ENCODE measurements at regions not wholly inside any gene's neighbourhood (a gene's known extent, or its start where the extent isn't known, plus 50 kb on each side); places are given as distances from the start of the nearest gene placed in this dataset.
"Not testable (repeated sequence)": the region's sequence is repeated elsewhere in the genome, so short reads cannot be mapped to it uniquely, and the experiment has no call there.

DNA sequence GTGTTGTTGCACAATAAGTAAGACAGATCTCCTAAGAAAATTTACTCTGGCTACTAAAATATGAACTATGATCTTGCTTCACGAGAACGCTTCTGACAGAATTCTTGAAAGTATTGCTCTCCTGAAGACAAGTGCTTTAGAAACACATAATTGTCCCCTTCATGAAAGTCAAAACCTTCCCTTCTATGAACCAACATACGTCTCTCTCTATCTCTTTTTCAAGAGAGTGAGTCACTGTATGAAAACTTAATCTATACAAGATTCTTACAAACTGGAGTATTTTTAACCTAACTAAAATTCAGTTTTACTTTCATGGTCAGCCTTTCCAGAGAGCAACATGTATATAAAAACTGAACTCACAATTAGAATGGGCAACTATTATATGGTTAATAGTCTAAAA is 688.0 kb upstream of the CTNND2 start:
- Histone ChIP-seq H3K27ac (ENCODE audit: insufficient read depth, low read length, poor library complexity, severe bottlenecking) (no peak overlapping the region), H3K4me1 (ENCODE audit: control insufficient read depth, insufficient read depth, low read length, poor library complexity, severe bottlenecking) (no peaks in the 10 kb centered on the region)
- no peak overlapping the region for H3K4me3 Mint-ChIP-seq

DNA sequence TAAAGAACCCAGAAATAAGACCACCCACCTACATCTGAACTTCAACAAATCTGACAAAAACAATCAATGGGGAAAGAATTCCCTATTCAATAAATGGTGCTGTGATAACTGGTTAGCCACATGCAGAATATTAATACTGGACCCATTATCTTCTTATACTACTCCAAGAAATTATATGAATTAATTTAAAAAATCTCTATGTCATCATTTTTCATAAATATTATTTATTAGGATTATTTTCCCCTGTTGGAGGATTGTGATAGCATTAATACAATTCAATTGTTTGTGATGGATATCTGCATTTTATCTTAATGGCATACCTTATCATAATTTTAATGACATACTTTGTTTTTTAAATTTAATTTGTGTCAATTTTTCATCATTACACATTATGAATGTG is 682.2 kb upstream of the CTNND2 start:
- ATAC-seq (ENCODE audit: low read depth in 2 of 2): no peak
- H3K27me3 Mint-ChIP-seq: no peaks in the 10 kb centered on the region
- H3K9me3 Mint-ChIP-seq: peaks cover under 1 to 13% (median 3%) of the 10 kb centered on the region in 7 donors

More for the DNA sequence above, 688.0 kb upstream of the CTNND2 start:
- Histone ChIP-seq H3K4me3 (ENCODE audit: low read depth, low read length) (no peak overlapping the region), H3K27me3 (ENCODE audit: control insufficient read depth, insufficient read depth, low read length) (no peaks in the 10 kb centered on the region), H3K9me3 (ENCODE audit: control insufficient read depth in 2 of 2, low read length in 2 of 2) (peaks cover 5 to 10% of the 10 kb centered on the region in 2 experiments), H3K36me3 (ENCODE audit: control insufficient read depth, insufficient read depth, low read length) (no peaks in the 10 kb centered on the region)
- Mint-ChIP-seq H3K9me3 (peaks cover 2 to 10% (median 3%) of the 10 kb centered on the region in 7 donors), H3K36me3 (no peaks in the 10 kb centered on the region), H3K4me1 (no peaks in the 10 kb centered on the region), H3K27me3 (no peaks in the 10 kb centered on the region), H3K27ac (no peak overlapping the region)
- no peak for DNase-seq
- ATAC-seq (ENCODE audit: low read depth in 2 of 2): no peak

DNA sequence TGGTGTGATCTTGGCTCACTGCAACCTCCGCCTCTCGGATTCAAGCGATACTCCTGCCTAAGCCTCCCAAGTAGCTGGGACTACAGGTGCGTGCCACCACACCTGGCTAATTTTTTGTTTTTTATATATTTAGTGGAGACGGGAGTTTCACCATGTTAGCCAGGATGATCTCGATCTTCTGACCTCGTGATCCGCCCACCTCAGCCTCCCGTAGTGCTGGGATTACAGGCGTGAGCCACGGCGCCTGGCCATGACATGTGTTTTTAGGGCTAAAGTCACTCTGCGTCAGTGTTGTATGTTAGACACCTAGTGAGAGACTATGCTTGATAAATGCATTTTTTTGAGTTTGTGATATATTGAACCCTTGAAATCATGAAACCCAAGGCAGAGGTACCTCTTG is 674.6 kb upstream of the CTNND2 start:
- H3K36me3 Mint-ChIP-seq; H3K27me3 ChIP-seq (ENCODE audit: control insufficient read depth, insufficient read depth, low read length); H3K4me1 ChIP-seq (ENCODE audit: control insufficient read depth, insufficient read depth, low read length, poor library complexity, severe bottlenecking); H3K4me3 Mint-ChIP-seq; DNase-seq; ATAC-seq (ENCODE audit: low read depth in 2 of 2); H3K27ac ChIP-seq (ENCODE audit: insufficient read depth, low read length, poor library complexity, severe bottlenecking); H3K9me3 ChIP-seq (ENCODE audit: control insufficient read depth in 2 of 2, low read length in 2 of 2); H3K4me3 ChIP-seq (ENCODE audit: low read depth, low read length); H3K27me3 Mint-ChIP-seq; H3K27ac Mint-ChIP-seq; H3K36me3 ChIP-seq (ENCODE audit: control insufficient read depth, insufficient read depth, low read length); H3K4me1 Mint-ChIP-seq: not testable (repeated sequence)
- H3K9me3 Mint-ChIP-seq: peaks cover 0 to 17% (median 5%) of the 10 kb centered on the region in 7 donors

More for the DNA sequence above, 682.2 kb upstream of the CTNND2 start:
- H3K4me3 ChIP-seq (ENCODE audit: low read depth, low read length): no peak overlapping the region
- Mint-ChIP-seq H3K4me3 (no peak overlapping the region), H3K36me3 (no peaks in the 10 kb centered on the region), H3K27ac (no peak overlapping the region), H3K4me1 (no peaks in the 10 kb centered on the region)
- no peak for DNase-seq
- no peaks in the 10 kb centered on the region for H3K4me1 ChIP-seq (ENCODE audit: control insufficient read depth, insufficient read depth, low read length, poor library complexity, severe bottlenecking)
- no peaks in the 10 kb centered on the region for H3K36me3 ChIP-seq (ENCODE audit: control insufficient read depth, insufficient read depth, low read length)
- H3K27ac ChIP-seq (ENCODE audit: insufficient read depth, low read length, poor library complexity, severe bottlenecking): no peak overlapping the region
- H3K27me3 ChIP-seq (ENCODE audit: control insufficient read depth, insufficient read depth, low read length): no peaks in the 10 kb centered on the region
- peaks cover 2 to 9% of the 10 kb centered on the region in 2 experiments for H3K9me3 ChIP-seq (ENCODE audit: control insufficient read depth in 2 of 2, low read length in 2 of 2)

DNA sequence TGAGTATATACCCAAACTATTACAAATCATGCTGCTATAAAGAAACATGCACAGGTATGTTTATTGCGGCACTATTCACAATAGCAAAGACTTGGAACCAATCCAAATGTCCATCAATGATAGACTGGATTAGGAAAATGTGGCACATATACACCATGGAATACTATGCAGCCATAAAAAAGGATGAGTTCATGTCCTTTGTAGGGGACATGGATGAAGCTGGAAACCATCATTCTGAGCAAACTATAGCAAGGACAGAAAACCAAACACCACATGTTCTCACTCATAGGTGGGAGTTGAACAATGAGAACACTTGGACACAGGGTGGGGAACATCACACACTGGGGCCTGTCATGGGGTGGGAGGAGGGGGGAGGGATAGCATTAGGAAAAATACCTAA is 672.7 kb upstream of the CTNND2 start:
- not testable (repeated sequence) for H3K4me1 Mint-ChIP-seq; H3K36me3 Mint-ChIP-seq; H3K36me3 ChIP-seq (ENCODE audit: control insufficient read depth, insufficient read depth, low read length); H3K27me3 Mint-ChIP-seq; ATAC-seq (ENCODE audit: low read depth in 2 of 2); DNase-seq; H3K4me3 Mint-ChIP-seq; H3K4me3 ChIP-seq (ENCODE audit: low read depth, low read length); H3K27me3 ChIP-seq (ENCODE audit: control insufficient read depth, insufficient read depth, low read length); H3K27ac Mint-ChIP-seq; H3K27ac ChIP-seq (ENCODE audit: insufficient read depth, low read length, poor library complexity, severe bottlenecking); H3K9me3 Mint-ChIP-seq; H3K4me1 ChIP-seq (ENCODE audit: control insufficient read depth, insufficient read depth, low read length, poor library complexity, severe bottlenecking); H3K9me3 ChIP-seq (ENCODE audit: control insufficient read depth in 2 of 2, low read length in 2 of 2)

DNA sequence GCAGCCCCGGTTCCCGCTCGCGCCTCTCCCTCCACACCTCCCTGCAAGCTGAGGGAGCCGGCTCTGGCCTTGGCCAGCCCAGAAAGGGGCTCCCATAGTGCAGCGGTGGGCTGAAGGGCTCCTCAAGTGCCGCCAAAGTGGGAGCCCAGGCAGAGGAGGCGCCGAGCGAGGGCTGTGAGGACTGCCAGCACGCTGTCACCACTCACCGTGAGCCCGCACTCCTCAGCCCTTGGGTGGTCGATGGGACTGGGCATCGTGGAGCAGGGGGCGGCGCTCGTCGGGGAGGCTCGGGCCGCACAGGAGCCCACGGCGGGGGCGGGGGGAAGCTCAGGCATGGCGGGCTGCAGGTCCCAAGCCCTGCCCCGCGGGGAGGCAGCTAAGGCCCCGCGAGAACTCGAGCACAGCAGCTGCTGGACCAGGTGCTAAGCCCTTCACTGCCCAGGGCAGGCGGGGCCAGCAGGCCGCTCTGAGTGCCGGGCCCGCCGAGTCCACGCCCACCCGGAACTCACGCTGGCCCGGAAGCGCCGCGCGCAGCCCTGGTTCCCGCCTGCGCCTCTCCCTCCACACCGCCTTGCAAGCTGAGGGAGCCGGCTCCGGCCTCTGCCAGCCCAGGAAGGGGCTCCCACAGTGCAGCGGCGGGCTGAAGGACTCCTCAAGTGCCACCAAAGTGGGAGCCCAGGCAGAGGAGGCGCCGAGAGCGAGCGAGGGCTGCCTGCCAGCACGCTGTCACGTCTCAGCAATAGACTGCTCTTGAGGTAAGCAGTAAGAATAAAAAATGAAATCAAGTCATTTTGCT is 670.2 kb upstream of the CTNND2 start:
- not testable (repeated sequence) for H3K4me3 Mint-ChIP-seq; H3K4me3 ChIP-seq (ENCODE audit: low read depth, low read length); H3K27ac ChIP-seq (ENCODE audit: insufficient read depth, low read length, poor library complexity, severe bottlenecking); H3K4me1 Mint-ChIP-seq; H3K4me1 ChIP-seq (ENCODE audit: control insufficient read depth, insufficient read depth, low read length, poor library complexity, severe bottlenecking); H3K27me3 ChIP-seq (ENCODE audit: control insufficient read depth, insufficient read depth, low read length); H3K27ac Mint-ChIP-seq; DNase-seq; H3K9me3 ChIP-seq (ENCODE audit: control insufficient read depth in 2 of 2, low read length in 2 of 2); ATAC-seq (ENCODE audit: low read depth in 2 of 2); H3K36me3 Mint-ChIP-seq; H3K36me3 ChIP-seq (ENCODE audit: control insufficient read depth, insufficient read depth, low read length); H3K27me3 Mint-ChIP-seq
- peaks cover 2 to 21% (median 5%) of the 10 kb centered on the region in 7 donors for H3K9me3 Mint-ChIP-seq

DNA sequence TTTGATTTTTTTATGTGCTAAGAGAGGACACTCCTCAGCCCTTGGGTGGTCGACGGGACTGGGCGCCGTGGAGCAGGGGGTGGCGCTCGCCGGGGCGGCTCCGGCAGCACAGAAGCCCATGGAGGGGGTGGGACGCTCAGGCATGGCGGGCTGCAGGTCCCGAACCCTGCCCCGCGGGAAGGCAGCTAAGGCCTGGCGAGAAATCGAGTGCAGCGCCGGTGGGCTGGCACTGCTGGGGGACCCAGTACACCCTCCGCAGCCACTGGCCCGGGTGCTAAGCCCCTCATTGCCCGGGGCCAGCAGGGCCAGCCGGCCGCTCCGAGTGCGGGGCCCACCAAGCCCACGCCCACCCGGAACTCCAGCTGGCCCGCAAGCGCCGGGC is 669.7 kb upstream of the CTNND2 start:
- not testable (repeated sequence) for DNase-seq

DNA sequence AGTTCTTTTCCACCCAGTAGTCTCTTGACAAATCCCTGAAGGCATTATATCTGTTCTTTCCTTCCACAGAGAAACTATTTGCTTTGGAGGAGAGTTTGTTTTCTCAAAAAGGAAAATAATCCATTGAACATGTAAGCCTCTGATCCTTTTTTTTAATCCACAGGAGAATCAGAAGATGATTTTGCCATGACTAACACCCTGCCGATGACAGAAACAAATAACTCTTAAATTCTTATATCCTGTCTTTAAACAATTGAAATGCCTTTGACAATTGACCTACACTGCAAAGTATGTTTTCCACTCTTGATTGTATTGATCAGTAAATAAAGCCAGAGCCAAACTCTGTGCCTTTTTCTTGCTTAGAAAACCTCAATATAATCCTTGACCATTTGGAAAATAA is 666.4 kb upstream of the CTNND2 start:
- no peak overlapping the region for H3K4me3 Mint-ChIP-seq
- ATAC-seq (ENCODE audit: low read depth in 2 of 2): no peak

More for the DNA sequence above, 669.7 kb upstream of the CTNND2 start:
- H3K27ac Mint-ChIP-seq; H3K27me3 ChIP-seq (ENCODE audit: control insufficient read depth, insufficient read depth, low read length); H3K4me3 Mint-ChIP-seq; H3K27ac ChIP-seq (ENCODE audit: insufficient read depth, low read length, poor library complexity, severe bottlenecking); H3K4me3 ChIP-seq (ENCODE audit: low read depth, low read length); ATAC-seq (ENCODE audit: low read depth in 2 of 2); H3K4me1 ChIP-seq (ENCODE audit: control insufficient read depth, insufficient read depth, low read length, poor library complexity, severe bottlenecking); H3K9me3 ChIP-seq (ENCODE audit: control insufficient read depth in 2 of 2, low read length in 2 of 2); H3K4me1 Mint-ChIP-seq; H3K36me3 Mint-ChIP-seq; H3K27me3 Mint-ChIP-seq; H3K36me3 ChIP-seq (ENCODE audit: control insufficient read depth, insufficient read depth, low read length): not testable (repeated sequence)
- H3K9me3 Mint-ChIP-seq: peaks cover 0 to 16% (median 5%) of the 10 kb centered on the region in 7 donors

DNA sequence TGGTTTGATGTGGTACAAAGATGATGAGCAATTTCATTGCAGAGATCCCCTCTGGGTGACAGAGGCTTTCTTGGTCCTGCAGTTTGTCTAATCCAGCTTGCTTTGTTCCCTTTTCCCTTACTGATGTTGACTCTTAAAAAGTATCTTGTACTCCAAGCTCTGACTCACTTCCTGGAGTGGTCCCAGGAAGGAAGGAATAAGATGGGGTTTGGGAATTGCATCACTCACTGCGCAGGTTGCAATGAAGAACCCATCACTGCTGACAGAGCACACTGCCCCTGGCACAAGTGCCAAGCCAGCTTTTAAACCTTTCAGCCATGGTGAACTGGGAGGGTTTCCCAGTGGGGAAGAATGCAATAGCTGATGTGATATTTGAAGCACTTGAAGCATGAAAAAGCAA is 662.2 kb upstream of the CTNND2 start:
- Mint-ChIP-seq H3K27ac (no peak overlapping the region), H3K9me3 (peaks cover 0 to 26% (median 6%) of the 10 kb centered on the region in 7 donors), H3K36me3 (no peaks in the 10 kb centered on the region), H3K27me3 (no peaks in the 10 kb centered on the region), H3K4me1 (no peaks in the 10 kb centered on the region), H3K4me3 (no peak overlapping the region)
- Histone ChIP-seq H3K4me3 (ENCODE audit: low read depth, low read length) (no peak overlapping the region), H3K27ac (ENCODE audit: insufficient read depth, low read length, poor library complexity, severe bottlenecking) (no peak overlapping the region), H3K27me3 (ENCODE audit: control insufficient read depth, insufficient read depth, low read length) (no peaks in the 10 kb centered on the region), H3K36me3 (ENCODE audit: control insufficient read depth, insufficient read depth, low read length) (no peaks in the 10 kb centered on the region), H3K4me1 (ENCODE audit: control insufficient read depth, insufficient read depth, low read length, poor library complexity, severe bottlenecking) (no peaks in the 10 kb centered on the region), H3K9me3 (ENCODE audit: control insufficient read depth in 2 of 2, low read length in 2 of 2) (peaks cover 0 to 5% of the 10 kb centered on the region in 2 experiments)
- DNase-seq (no peak), ATAC-seq (ENCODE audit: low read depth in 2 of 2) (no peak)

More for the DNA sequence above, 666.4 kb upstream of the CTNND2 start:
- H3K9me3 Mint-ChIP-seq: peaks cover 0 to 16% (median 5%) of the 10 kb centered on the region in 7 donors
- Histone ChIP-seq H3K27ac (ENCODE audit: insufficient read depth, low read length, poor library complexity, severe bottlenecking) (no peak overlapping the region), H3K36me3 (ENCODE audit: control insufficient read depth, insufficient read depth, low read length) (no peaks in the 10 kb centered on the region), H3K4me1 (ENCODE audit: control insufficient read depth, insufficient read depth, low read length, poor library complexity, severe bottlenecking) (no peaks in the 10 kb centered on the region), H3K27me3 (ENCODE audit: control insufficient read depth, insufficient read depth, low read length) (no peaks in the 10 kb centered on the region), H3K4me3 (ENCODE audit: low read depth, low read length) (no peak overlapping the region), H3K9me3 (ENCODE audit: control insufficient read depth in 2 of 2, low read length in 2 of 2) (peaks cover 0 to 5% of the 10 kb centered on the region in 2 experiments)
- H3K4me1 Mint-ChIP-seq: no peaks in the 10 kb centered on the region
- no peak for DNase-seq
- no peaks in the 10 kb centered on the region for H3K36me3 Mint-ChIP-seq
- H3K27me3 Mint-ChIP-seq: no peaks in the 10 kb centered on the region
- H3K27ac Mint-ChIP-seq: no peak overlapping the region
